GM23338 (cell line): ENCODE measurements at regions not wholly inside any gene's neighbourhood (a gene's known extent, or its start where the extent isn't known, plus 50 kb on each side); places are given as distances from the start of the nearest gene placed in this dataset.

Experiments
- ATAC-seq: fragments of 200-7000 bp; cut with Tn5 transposase; 3 replicates; pipeline ENCODE4 v1.9.1; 2020
- DNase-seq: peaks from one replicate; pipeline ENCODE4 v3.0.0-alpha.2; 2015; ENCODE audit warnings: low spot score
- H2AFZ ChIP-seq: fragments of 200-600 bp; sonication (generic); 2 replicates; pipeline ENCODE4 v1.8.0; 2016; ENCODE audit warnings: antibody characterized with exemption, mild to moderate bottlenecking, moderate library complexity
- H3F3A ChIP-seq: fragments of 200-600 bp; sonication (generic); replicated peaks from 2 replicates; pipeline ENCODE4 v1.8.0; 2017; ENCODE audit warnings: antibody characterized with exemption, mixed run types, low read depth
- H3K27ac ChIP-seq: fragments of 200-600 bp; sonication (generic); 2 replicates; pipeline ENCODE4 v1.6.1; 2016; ENCODE audit warnings: low read depth
- H3K27me3 ChIP-seq: fragments of 200-600 bp; sonication (generic); 2 replicates; pipeline ENCODE4 v1.8.0; 2016; ENCODE audit warnings: mild to moderate bottlenecking, mixed run types, moderate library complexity; ENCODE audit not compliant: insufficient read depth
- H3K36me3 ChIP-seq: fragments of 200-600 bp; sonication (generic); 2 replicates; pipeline ENCODE4 v1.8.0; 2016; ENCODE audit warnings: mild to moderate bottlenecking; ENCODE audit not compliant: insufficient read depth
- H3K4me1 ChIP-seq: fragments of 200-600 bp; sonication (generic); 2 replicates; pipeline ENCODE4 v1.8.0; 2016; ENCODE audit warnings: mild to moderate bottlenecking, moderate library complexity; ENCODE audit not compliant: insufficient read depth
- H3K4me2 ChIP-seq: fragments of 200-600 bp; sonication (generic); 2 replicates; pipeline ENCODE4 v1.7.1; 2017; ENCODE audit warnings: mixed run types
- H3K4me3 ChIP-seq: fragments of 200-600 bp; sonication (generic); 2 replicates; pipeline ENCODE4 v1.6.1; 2016; ENCODE audit warnings: mixed run types
- H3K79me2 ChIP-seq: fragments of 200-600 bp; sonication (generic); replicated peaks from 2 replicates; pipeline ENCODE4 v1.8.0; 2017; ENCODE audit warnings: mild to moderate bottlenecking; ENCODE audit not compliant: insufficient read depth
- H3K9me2 ChIP-seq: fragments of 200-600 bp; sonication (generic); 2 replicates; pipeline ENCODE4 v1.8.0; 2017; ENCODE audit not compliant: insufficient read depth
- H4K20me1 ChIP-seq: fragments of 200-600 bp; sonication (generic); replicated peaks from 2 replicates; pipeline ENCODE4 v1.8.0; 2017; ENCODE audit warnings: mild to moderate bottlenecking; ENCODE audit not compliant: insufficient read depth
- H3K27ac Mint-ChIP-seq: 2 replicates; pipeline ENCODE4 v1.8.0; 2020; ENCODE audit warnings: inconsistent platforms, mild to moderate bottlenecking, moderate library complexity, mixed read lengths
- H3K27me3 Mint-ChIP-seq: 3 replicates; pipeline ENCODE4 v1.8.0; 2022; ENCODE audit warnings: low read depth, mild to moderate bottlenecking, moderate library complexity, mixed read lengths, inconsistent platforms; ENCODE audit not compliant: insufficient read depth, poor library complexity
- H3K36me3 Mint-ChIP-seq: 3 replicates; pipeline ENCODE4 v1.8.0; 2021; ENCODE audit warnings: low read depth, mild to moderate bottlenecking, inconsistent platforms, moderate library complexity, mixed read lengths
- H3K4me1 Mint-ChIP-seq: 3 replicates; pipeline ENCODE4 v1.8.0; 2020; ENCODE audit warnings: mild to moderate bottlenecking, inconsistent platforms, mixed read lengths
- H3K4me3 Mint-ChIP-seq: 3 replicates; pipeline ENCODE4 v1.8.0; 2021; ENCODE audit warnings: moderate library complexity, mild to moderate bottlenecking, inconsistent platforms, mixed read lengths
- H3K9me3 Mint-ChIP-seq: 3 replicates; pipeline ENCODE4 v1.8.0; 2020; ENCODE audit warnings: moderate library complexity, mild to moderate bottlenecking, inconsistent platforms, mixed read lengths
- CREB1 ChIP-seq: fragments of 250-450 bp; sonication (Bioruptor Pico); IDR thresholded peaks from 2 replicates; pipeline ENCODE4 v1.5.0; 2020; ENCODE audit warnings: low read depth, mild to moderate bottlenecking, moderate library complexity
- EZH2 ChIP-seq: fragments of 200-600 bp; sonication (generic); IDR thresholded peaks from one replicate; pipeline ENCODE4 v1.8.0; 2017; ENCODE audit warnings: antibody characterized with exemption, mild to moderate bottlenecking, low read depth; ENCODE audit not compliant: unreplicated experiment
- EZH2phosphoT487 ChIP-seq: fragments of 200-600 bp; sonication (generic); IDR thresholded peaks from one replicate; pipeline ENCODE4 v1.8.1; 2018; ENCODE audit warnings: antibody characterized with exemption; ENCODE audit not compliant: unreplicated experiment
- JUNB ChIP-seq: IDR thresholded peaks from one replicate; pipeline ENCODE4 v1.6.1; 2016; ENCODE audit warnings: antibody characterized with exemption; ENCODE audit not compliant: unreplicated experiment
- NANOG ChIP-seq: IDR thresholded peaks from 2 replicates; pipeline ENCODE4 v1.6.1; 2016; ENCODE audit warnings: antibody characterized with exemption, borderline replicate concordance
- POLR2AphosphoS5 ChIP-seq: IDR thresholded peaks from 2 replicates; pipeline ENCODE4 v1.6.1; 2016; ENCODE audit warnings: antibody characterized with exemption, low read depth
- STAT1 ChIP-seq: IDR thresholded peaks from one replicate; pipeline ENCODE4 v1.6.1; 2016; ENCODE audit warnings: antibody characterized with exemption; ENCODE audit not compliant: unreplicated experiment
- ZNF114 ChIP-seq: fragments of 250-450 bp; sonication (Bioruptor Pico); IDR thresholded peaks from 2 replicates; pipeline ENCODE4 v1.5.0; 2020; ENCODE audit warnings: mild to moderate bottlenecking, moderate library complexity
- ZNF331 ChIP-seq: fragments of 250-450 bp; sonication (Bioruptor Pico); IDR thresholded peaks from 2 replicates; pipeline ENCODE4 v1.5.0; 2020; ENCODE audit warnings: low read depth, mild to moderate bottlenecking, moderate library complexity
- TF ChIP-seq, protein P1 (sequence below): fragments of 250-450 bp; sonication (Bioruptor Pico); IDR thresholded peaks from 2 replicates; pipeline ENCODE4 v1.5.0; 2020; ENCODE audit warnings: mild to moderate bottlenecking, moderate library complexity
- TF ChIP-seq, protein P2 (sequence below): IDR thresholded peaks from 2 replicates; pipeline ENCODE4 v1.6.1; 2016; ENCODE audit warnings: antibody characterized with exemption
- TF ChIP-seq, protein P3 (sequence below): IDR thresholded peaks from one replicate; pipeline ENCODE4 v1.6.1; 2018; ENCODE audit warnings: antibody characterized with exemption; ENCODE audit not compliant: unreplicated experiment
- TF ChIP-seq, protein P4 (sequence below), 2 experiments: fragments of 200-600 bp in 1 of 2; sonication (generic) in 1 of 2; conservative IDR thresholded peaks; 2 replicates each; pipeline versions ENCODE4 v1.5.1 to v1.6.1; 2016 to 2017; ENCODE audit warnings: antibody characterized with exemption in 2 of 2, low read depth in 2 of 2, mild to moderate bottlenecking in 2 of 2, moderate library complexity in 1 of 2

DNA sequence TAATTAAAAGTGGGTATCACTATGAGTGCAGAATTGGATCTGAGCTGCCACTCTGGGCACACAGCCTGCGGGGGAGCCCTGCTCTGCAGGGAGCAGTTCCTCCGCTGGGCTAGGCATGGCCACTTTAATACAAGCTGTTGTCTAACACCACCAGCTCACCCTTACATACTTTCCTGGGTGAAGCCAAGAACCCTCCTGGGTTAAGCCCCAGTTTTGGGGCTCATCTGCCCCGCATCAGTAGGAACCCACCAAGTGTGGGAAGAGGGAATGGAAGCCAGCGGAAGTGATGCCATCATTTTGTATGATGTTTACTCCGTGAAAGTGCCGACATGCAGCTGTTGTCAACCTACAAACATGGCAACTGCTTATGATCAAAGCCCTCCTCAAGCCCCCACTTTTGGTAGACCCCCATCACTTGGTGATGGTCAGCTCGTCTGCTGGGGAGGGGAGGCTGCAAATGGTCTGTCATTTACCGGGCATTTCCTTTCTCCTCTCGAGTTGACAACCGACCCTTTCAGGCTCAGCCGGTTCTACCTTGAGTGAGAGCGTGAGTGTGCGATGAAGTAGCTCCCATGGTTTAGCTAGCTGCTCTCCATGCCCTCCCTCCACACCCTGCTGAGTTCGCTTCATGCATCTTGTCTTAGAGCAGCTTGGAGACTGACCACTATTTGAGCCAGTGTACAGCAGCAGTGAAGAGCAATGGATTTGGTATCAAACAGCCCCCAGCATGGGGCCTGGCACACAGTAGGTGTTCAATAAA is 95.3 kb upstream of the IER5L start:
- peaks cover 19% of the 10 kb centered on the region; the same call in 1 of the 2 replicates for H3K4me1 ChIP-seq
- H3K9me2 ChIP-seq: no peaks in the 10 kb centered on the region
- no peak overlapping the region for H3K27ac ChIP-seq
- no peak overlapping the region for H3K27ac Mint-ChIP-seq
- no peaks in the 10 kb centered on the region for H4K20me1 ChIP-seq
- no peaks in the 10 kb centered on the region for H3K79me2 ChIP-seq
- H3K4me3 Mint-ChIP-seq: no peak overlapping the region
- H3K4me3 ChIP-seq: no peak overlapping the region
- peaks cover 24% of the 10 kb centered on the region for H3K27me3 Mint-ChIP-seq
- no peak overlapping the region for H3K4me2 ChIP-seq
- no peaks in the 10 kb centered on the region for H3K36me3 ChIP-seq
- peaks cover 34% of the 10 kb centered on the region for H3K4me1 Mint-ChIP-seq
- ATAC-seq (no peak), DNase-seq (no peak)
- no peaks in the 10 kb centered on the region; the same call in 2 of the 3 replicates for H3K9me3 Mint-ChIP-seq
- H3F3A ChIP-seq: 0 out of 2 replicates have a peak, but pooled peaks cover under 1% of the 10 kb centered on the region
- TF ChIP-seq JUNB (no peak), CREB1 (no peak), ZNF331 (no peak), EZH2 (no peak), POLR2AphosphoS5 (no peak), ZNF114 (CRISPR knock-in tag) (no peak), STAT1 (no peak), EZH2phosphoT487 (no peak), NANOG (no peak)
- TF ChIP-seq, protein P1, sequence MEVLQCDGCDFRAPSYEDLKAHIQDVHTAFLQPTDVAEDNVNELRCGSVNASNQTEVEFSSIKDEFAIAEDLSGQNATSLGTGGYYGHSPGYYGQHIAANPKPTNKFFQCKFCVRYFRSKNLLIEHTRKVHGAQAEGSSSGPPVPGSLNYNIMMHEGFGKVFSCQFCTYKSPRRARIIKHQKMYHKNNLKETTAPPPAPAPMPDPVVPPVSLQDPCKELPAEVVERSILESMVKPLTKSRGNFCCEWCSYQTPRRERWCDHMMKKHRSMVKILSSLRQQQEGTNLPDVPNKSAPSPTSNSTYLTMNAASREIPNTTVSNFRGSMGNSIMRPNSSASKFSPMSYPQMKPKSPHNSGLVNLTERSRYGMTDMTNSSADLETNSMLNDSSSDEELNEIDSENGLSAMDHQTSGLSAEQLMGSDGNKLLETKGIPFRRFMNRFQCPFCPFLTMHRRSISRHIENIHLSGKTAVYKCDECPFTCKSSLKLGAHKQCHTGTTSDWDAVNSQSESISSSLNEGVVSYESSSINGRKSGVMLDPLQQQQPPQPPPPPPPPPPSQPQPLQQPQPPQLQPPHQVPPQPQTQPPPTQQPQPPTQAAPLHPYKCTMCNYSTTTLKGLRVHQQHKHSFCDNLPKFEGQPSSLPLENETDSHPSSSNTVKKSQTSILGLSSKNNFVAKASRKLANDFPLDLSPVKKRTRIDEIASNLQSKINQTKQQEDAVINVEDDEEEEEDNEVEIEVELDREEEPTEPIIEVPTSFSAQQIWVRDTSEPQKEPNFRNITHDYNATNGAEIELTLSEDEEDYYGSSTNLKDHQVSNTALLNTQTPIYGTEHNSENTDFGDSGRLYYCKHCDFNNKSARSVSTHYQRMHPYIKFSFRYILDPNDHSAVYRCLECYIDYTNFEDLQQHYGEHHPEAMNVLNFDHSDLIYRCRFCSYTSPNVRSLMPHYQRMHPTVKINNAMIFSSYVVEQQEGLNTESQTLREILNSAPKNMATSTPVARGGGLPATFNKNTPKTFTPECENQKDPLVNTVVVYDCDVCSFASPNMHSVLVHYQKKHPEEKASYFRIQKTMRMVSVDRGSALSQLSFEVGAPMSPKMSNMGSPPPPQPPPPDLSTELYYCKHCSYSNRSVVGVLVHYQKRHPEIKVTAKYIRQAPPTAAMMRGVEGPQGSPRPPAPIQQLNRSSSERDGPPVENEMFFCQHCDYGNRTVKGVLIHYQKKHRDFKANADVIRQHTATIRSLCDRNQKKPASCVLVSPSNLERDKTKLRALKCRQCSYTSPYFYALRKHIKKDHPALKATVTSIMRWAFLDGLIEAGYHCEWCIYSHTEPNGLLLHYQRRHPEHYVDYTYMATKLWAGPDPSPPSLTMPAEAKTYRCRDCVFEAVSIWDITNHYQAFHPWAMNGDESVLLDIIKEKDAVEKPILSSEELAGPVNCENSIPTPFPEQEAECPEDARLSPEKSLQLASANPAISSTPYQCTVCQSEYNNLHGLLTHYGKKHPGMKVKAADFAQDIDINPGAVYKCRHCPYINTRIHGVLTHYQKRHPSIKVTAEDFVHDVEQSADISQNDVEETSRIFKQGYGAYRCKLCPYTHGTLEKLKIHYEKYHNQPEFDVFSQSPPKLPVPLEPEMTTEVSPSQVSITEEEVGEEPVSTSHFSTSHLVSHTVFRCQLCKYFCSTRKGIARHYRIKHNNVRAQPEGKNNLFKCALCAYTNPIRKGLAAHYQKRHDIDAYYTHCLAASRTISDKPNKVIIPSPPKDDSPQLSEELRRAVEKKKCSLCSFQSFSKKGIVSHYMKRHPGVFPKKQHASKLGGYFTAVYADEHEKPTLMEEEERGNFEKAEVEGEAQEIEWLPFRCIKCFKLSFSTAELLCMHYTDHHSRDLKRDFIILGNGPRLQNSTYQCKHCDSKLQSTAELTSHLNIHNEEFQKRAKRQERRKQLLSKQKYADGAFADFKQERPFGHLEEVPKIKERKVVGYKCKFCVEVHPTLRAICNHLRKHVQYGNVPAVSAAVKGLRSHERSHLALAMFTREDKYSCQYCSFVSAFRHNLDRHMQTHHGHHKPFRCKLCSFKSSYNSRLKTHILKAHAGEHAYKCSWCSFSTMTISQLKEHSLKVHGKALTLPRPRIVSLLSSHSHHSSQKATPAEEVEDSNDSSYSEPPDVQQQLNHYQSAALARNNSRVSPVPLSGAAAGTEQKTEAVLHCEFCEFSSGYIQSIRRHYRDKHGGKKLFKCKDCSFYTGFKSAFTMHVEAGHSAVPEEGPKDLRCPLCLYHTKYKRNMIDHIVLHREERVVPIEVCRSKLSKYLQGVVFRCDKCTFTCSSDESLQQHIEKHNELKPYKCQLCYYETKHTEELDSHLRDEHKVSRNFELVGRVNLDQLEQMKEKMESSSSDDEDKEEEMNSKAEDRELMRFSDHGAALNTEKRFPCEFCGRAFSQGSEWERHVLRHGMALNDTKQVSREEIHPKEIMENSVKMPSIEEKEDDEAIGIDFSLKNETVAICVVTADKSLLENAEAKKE: no peak
- TF ChIP-seq, protein P2, sequence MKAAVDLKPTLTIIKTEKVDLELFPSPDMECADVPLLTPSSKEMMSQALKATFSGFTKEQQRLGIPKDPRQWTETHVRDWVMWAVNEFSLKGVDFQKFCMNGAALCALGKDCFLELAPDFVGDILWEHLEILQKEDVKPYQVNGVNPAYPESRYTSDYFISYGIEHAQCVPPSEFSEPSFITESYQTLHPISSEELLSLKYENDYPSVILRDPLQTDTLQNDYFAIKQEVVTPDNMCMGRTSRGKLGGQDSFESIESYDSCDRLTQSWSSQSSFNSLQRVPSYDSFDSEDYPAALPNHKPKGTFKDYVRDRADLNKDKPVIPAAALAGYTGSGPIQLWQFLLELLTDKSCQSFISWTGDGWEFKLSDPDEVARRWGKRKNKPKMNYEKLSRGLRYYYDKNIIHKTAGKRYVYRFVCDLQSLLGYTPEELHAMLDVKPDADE: no peak
- TF ChIP-seq, protein P3, sequence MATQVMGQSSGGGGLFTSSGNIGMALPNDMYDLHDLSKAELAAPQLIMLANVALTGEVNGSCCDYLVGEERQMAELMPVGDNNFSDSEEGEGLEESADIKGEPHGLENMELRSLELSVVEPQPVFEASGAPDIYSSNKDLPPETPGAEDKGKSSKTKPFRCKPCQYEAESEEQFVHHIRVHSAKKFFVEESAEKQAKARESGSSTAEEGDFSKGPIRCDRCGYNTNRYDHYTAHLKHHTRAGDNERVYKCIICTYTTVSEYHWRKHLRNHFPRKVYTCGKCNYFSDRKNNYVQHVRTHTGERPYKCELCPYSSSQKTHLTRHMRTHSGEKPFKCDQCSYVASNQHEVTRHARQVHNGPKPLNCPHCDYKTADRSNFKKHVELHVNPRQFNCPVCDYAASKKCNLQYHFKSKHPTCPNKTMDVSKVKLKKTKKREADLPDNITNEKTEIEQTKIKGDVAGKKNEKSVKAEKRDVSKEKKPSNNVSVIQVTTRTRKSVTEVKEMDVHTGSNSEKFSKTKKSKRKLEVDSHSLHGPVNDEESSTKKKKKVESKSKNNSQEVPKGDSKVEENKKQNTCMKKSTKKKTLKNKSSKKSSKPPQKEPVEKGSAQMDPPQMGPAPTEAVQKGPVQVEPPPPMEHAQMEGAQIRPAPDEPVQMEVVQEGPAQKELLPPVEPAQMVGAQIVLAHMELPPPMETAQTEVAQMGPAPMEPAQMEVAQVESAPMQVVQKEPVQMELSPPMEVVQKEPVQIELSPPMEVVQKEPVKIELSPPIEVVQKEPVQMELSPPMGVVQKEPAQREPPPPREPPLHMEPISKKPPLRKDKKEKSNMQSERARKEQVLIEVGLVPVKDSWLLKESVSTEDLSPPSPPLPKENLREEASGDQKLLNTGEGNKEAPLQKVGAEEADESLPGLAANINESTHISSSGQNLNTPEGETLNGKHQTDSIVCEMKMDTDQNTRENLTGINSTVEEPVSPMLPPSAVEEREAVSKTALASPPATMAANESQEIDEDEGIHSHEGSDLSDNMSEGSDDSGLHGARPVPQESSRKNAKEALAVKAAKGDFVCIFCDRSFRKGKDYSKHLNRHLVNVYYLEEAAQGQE: no peak
- TF ChIP-seq, protein P4, sequence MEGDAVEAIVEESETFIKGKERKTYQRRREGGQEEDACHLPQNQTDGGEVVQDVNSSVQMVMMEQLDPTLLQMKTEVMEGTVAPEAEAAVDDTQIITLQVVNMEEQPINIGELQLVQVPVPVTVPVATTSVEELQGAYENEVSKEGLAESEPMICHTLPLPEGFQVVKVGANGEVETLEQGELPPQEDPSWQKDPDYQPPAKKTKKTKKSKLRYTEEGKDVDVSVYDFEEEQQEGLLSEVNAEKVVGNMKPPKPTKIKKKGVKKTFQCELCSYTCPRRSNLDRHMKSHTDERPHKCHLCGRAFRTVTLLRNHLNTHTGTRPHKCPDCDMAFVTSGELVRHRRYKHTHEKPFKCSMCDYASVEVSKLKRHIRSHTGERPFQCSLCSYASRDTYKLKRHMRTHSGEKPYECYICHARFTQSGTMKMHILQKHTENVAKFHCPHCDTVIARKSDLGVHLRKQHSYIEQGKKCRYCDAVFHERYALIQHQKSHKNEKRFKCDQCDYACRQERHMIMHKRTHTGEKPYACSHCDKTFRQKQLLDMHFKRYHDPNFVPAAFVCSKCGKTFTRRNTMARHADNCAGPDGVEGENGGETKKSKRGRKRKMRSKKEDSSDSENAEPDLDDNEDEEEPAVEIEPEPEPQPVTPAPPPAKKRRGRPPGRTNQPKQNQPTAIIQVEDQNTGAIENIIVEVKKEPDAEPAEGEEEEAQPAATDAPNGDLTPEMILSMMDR (conservative IDR thresholded peaks at IDR 0.05; ENCODE audit: low read depth in 2 of 2): no peak
- no peaks in the 10 kb centered on the region for H3K27me3 ChIP-seq
- H3K36me3 Mint-ChIP-seq: no peaks in the 10 kb centered on the region
- H2AFZ ChIP-seq: no peak overlapping the region
